ENCODE measurements at regions not wholly inside any gene's neighbourhood (a gene's known extent, or its start where the extent isn't known, plus 50 kb on each side); places are given as distances from the start of the nearest gene placed in this dataset.

- H3K27ac ChIP-seq: no peak overlapping the region
- no peaks in the 10 kb centered on the region for H3K9me3 ChIP-seq
- H3K36me3 ChIP-seq: no peaks in the 10 kb centered on the region
- no peak overlapping the region for H3K4me3 ChIP-seq
- DNase-seq: no peak
- no peak for TF ChIP-seq EP300 (IDR thresholded peaks at IDR 0.05)
- no peak for TF ChIP-seq POLR2A (IDR thresholded peaks at IDR 0.05)
- H3K4me1 ChIP-seq (ENCODE audit: insufficient read depth): no peaks in the 10 kb centered on the region
- 1 to 4% (median 2%) methylated on average over 2 of the region's 2 CpGs for WGBS, 3 donors
- H3K27me3 ChIP-seq: no peaks in the 10 kb centered on the region
- intact Hi-C loops (cut with DNase I): no loop called here
Measured at GRCh38 chr13:70905035-70905434, 796.8 kb upstream of the KLHL1 start.

- TF ChIP-seq EP300 (IDR thresholded peaks at IDR 0.05): no peak
- no peak for TF ChIP-seq CTCF (IDR thresholded peaks at IDR 0.05)
- no peak for TF ChIP-seq POLR2A (IDR thresholded peaks at IDR 0.05)
- Histone ChIP-seq H3K4me3 (no peak overlapping the region), H3K27ac (no peak overlapping the region), H3K4me1 (ENCODE audit: insufficient read depth) (no peaks in the 10 kb centered on the region), H3K27me3 (no peaks in the 10 kb centered on the region), H3K36me3 (no peaks in the 10 kb centered on the region), H3K9me3 (no peaks in the 10 kb centered on the region)
- no peak for DNase-seq
- intact Hi-C loops (cut with DNase I): no loop called here
Measured at GRCh38 chr13:70896136-70896535, 787.9 kb upstream of the KLHL1 start.

- TF ChIP-seq POLR2A (IDR thresholded peaks at IDR 0.05) (no peak), CTCF (IDR thresholded peaks at IDR 0.05) (no peak), EP300 (IDR thresholded peaks at IDR 0.05) (no peak)
- Histone ChIP-seq H3K4me1 (ENCODE audit: insufficient read depth) (no peaks in the 10 kb centered on the region), H3K36me3 (no peaks in the 10 kb centered on the region), H3K27me3 (no peaks in the 10 kb centered on the region), H3K9me3 (no peaks in the 10 kb centered on the region), H3K4me3 (no peak overlapping the region), H3K27ac (no peak overlapping the region)
- intact Hi-C loops (cut with DNase I): no loop called here
- DNase-seq: no peak
- 83 to 87% (median 85%) methylated on average over 3 of the region's 3 CpGs for WGBS, 3 donors
Measured at GRCh38 chr13:70895599-70895998, 787.3 kb upstream of the KLHL1 start.

GRCh38 chr13:70894258-70894657 lies 786.0 kb upstream of the KLHL1 start:
- no peak overlapping the region for H3K27ac ChIP-seq
- H3K27me3 ChIP-seq: no peaks in the 10 kb centered on the region
- H3K4me3 ChIP-seq: no peak overlapping the region
- WGBS, 3 donors: 72 to 80% (median 73%) methylated on average over 1 of the region's 1 CpG
- TF ChIP-seq EP300 (IDR thresholded peaks at IDR 0.05) (no peak), POLR2A (IDR thresholded peaks at IDR 0.05) (no peak), CTCF (IDR thresholded peaks at IDR 0.05) (no peak)
- intact Hi-C loops (cut with DNase I): no loop called here
- H3K36me3 ChIP-seq: no peaks in the 10 kb centered on the region
- DNase-seq: no peak
- H3K4me1 ChIP-seq (ENCODE audit: insufficient read depth): no peaks in the 10 kb centered on the region
- H3K9me3 ChIP-seq: no peaks in the 10 kb centered on the region

- 77 to 80% (median 78%) methylated on average over 1 of the region's 1 CpG for WGBS, 3 donors
- Histone ChIP-seq H3K27ac (no peak overlapping the region), H3K27me3 (no peaks in the 10 kb centered on the region), H3K36me3 (no peaks in the 10 kb centered on the region), H3K9me3 (no peaks in the 10 kb centered on the region), H3K4me1 (ENCODE audit: insufficient read depth) (no peaks in the 10 kb centered on the region), H3K4me3 (no peak overlapping the region)
- no peak for DNase-seq
- TF ChIP-seq CTCF (IDR thresholded peaks at IDR 0.05) (no peak), EP300 (IDR thresholded peaks at IDR 0.05) (no peak), POLR2A (IDR thresholded peaks at IDR 0.05) (no peak)
- intact Hi-C loops (cut with DNase I): no loop called here
Measured at GRCh38 chr13:70893832-70894231, 785.6 kb upstream of the KLHL1 start.

Measured in ovary (tissue), 7 donors.